Osteoblast (primary cell): ENCODE measurements at regions not wholly inside any gene's neighbourhood (a gene's known extent, or its start where the extent isn't known, plus 50 kb on each side); places are given as distances from the start of the nearest gene placed in this dataset.

Source experiments
- DNase-seq: peaks from one replicate; pipeline ENCODE4 v3.0.0; 2011; ENCODE audit warnings: low spot score, mixed read lengths; ENCODE audit not compliant: insufficient read length; ENCODE audit errors: missing footprints
- H2AFZ ChIP-seq: 2 replicates; pipeline ENCODE4 v1.6.0; 2011; ENCODE audit warnings: mild to moderate bottlenecking, low read length
- H3K27ac ChIP-seq: 2 replicates; pipeline ENCODE4 v1.5.1; 2011; ENCODE audit warnings: mild to moderate bottlenecking, low read depth, low read length, moderate library complexity
- H3K27me3 ChIP-seq: 2 replicates; pipeline ENCODE4 v1.6.0; 2012; ENCODE audit warnings: mild to moderate bottlenecking, control low read depth, inconsistent platforms, low read length, moderate library complexity; ENCODE audit not compliant: insufficient read depth
- H3K36me3 ChIP-seq: 2 replicates; pipeline ENCODE4 v1.5.1; 2011; ENCODE audit warnings: mild to moderate bottlenecking, low read length, control low read depth, moderate library complexity; ENCODE audit not compliant: insufficient read depth
- H3K4me1 ChIP-seq: 2 replicates; pipeline ENCODE4 v1.5.1; 2011; ENCODE audit warnings: mild to moderate bottlenecking, low read length, control low read depth, moderate library complexity; ENCODE audit not compliant: insufficient read depth
- H3K4me2 ChIP-seq: 2 replicates; pipeline ENCODE4 v1.6.0; 2011; ENCODE audit warnings: mild to moderate bottlenecking, low read length; ENCODE audit not compliant: insufficient read depth
- H3K4me3 ChIP-seq: fragments of 200-600 bp; sonication (generic); 3 replicates; pipeline ENCODE4 v1.5.1; 2012; ENCODE audit warnings: mild to moderate bottlenecking, low read length, inconsistent platforms; ENCODE audit not compliant: insufficient read depth
- H3K79me2 ChIP-seq: 2 replicates; pipeline ENCODE4 v1.6.0; 2012; ENCODE audit warnings: mild to moderate bottlenecking, low read length, control low read depth, inconsistent platforms; ENCODE audit not compliant: insufficient read depth
- H3K9me3 ChIP-seq: 2 replicates; pipeline ENCODE4 v1.5.1; 2011; ENCODE audit warnings: low read depth, low read length, control low read depth
- H4K20me1 ChIP-seq: 2 replicates; pipeline ENCODE4 v1.6.0; 2012; ENCODE audit warnings: mild to moderate bottlenecking, low read length, control low read depth; ENCODE audit not compliant: insufficient read depth
- TF ChIP-seq, protein P1 (sequence below): IDR thresholded peaks from 2 replicates; pipeline ENCODE4 v1.5.1; 2011; ENCODE audit warnings: mild to moderate bottlenecking, low read depth, low read length, moderate library complexity; ENCODE audit errors: extremely low read depth

DNA sequence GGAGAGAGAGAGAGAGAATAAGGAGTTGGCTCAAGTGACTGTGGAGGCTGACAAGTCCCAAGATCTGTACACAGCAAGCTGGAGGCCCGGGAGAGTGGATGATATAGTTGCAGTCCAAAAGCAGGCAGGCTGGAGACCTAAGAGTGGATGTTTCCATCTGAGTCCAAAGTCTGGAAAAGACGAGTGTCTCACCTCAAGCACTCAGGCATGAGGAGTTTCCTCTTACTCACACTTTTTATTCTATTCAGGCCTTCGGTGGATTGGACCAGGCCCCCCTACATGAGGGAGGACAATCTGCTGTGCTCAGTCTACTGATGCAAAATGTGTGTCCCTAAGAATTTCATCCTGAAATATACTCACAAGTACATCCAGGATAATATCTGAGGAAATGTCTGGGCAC, 484.6 kb downstream of the VRK1 start:
- Histone ChIP-seq H3K4me2 (no peak overlapping the region), H4K20me1 (no peaks in the 10 kb centered on the region), H3K27ac (no peak overlapping the region), H3K9me3 (no peaks in the 10 kb centered on the region), H3K4me1 (no peaks in the 10 kb centered on the region), H3K36me3 (no peaks in the 10 kb centered on the region), H2AFZ (no peak overlapping the region), H3K4me3 (no peak overlapping the region), H3K79me2 (no peaks in the 10 kb centered on the region), H3K27me3 (no peaks in the 10 kb centered on the region)
- TF ChIP-seq, protein P1, sequence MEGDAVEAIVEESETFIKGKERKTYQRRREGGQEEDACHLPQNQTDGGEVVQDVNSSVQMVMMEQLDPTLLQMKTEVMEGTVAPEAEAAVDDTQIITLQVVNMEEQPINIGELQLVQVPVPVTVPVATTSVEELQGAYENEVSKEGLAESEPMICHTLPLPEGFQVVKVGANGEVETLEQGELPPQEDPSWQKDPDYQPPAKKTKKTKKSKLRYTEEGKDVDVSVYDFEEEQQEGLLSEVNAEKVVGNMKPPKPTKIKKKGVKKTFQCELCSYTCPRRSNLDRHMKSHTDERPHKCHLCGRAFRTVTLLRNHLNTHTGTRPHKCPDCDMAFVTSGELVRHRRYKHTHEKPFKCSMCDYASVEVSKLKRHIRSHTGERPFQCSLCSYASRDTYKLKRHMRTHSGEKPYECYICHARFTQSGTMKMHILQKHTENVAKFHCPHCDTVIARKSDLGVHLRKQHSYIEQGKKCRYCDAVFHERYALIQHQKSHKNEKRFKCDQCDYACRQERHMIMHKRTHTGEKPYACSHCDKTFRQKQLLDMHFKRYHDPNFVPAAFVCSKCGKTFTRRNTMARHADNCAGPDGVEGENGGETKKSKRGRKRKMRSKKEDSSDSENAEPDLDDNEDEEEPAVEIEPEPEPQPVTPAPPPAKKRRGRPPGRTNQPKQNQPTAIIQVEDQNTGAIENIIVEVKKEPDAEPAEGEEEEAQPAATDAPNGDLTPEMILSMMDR, result no peak
- no peak for DNase-seq

DNA sequence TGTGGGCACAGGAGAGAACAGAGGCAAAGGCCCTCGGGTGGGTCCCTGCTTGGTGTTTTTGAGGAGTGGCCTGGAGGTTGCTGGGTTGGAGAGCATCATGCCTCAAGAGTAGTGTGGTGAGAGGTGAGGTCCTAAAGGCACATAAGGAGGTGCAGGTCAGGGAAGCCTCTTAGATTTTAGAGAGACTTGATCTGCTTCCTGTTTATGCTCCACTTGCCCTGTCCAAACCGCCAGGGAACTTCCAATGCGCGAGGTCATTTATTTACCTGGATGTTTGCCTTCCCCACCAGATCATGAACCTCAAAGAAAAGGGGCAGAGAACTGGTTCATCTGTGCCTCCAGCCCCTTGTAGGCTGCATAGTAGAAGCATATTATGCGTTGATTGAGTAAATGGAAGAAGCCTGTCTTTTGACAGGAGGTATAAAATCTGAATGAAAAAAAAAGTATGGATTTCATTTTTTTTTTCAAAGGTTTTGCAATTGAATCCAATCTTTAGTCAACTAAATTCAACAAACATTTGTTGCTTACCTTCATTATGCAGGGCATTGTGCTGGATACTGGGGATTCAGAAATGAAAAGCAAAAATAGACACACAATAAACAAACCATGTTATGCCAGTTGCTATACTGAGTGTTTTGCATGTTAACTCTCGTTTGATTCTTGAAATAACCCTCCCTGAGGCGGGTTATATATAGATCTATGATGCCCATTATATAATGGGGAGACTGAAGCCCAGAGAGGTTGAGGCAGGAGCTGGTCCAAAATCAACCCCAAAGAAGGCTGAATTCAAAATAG, 485.2 kb downstream of the VRK1 start:
- Histone ChIP-seq H3K9me3 (no peaks in the 10 kb centered on the region), H3K4me1 (no peaks in the 10 kb centered on the region), H3K4me3 (no peak overlapping the region), H3K36me3 (no peaks in the 10 kb centered on the region), H2AFZ (no peak overlapping the region), H3K27me3 (no peaks in the 10 kb centered on the region), H3K27ac (no peak overlapping the region), H3K4me2 (no peak overlapping the region), H4K20me1 (no peaks in the 10 kb centered on the region), H3K79me2 (no peaks in the 10 kb centered on the region)
- TF ChIP-seq, protein P1, result no peak
- DNase-seq, result no peak

DNA sequence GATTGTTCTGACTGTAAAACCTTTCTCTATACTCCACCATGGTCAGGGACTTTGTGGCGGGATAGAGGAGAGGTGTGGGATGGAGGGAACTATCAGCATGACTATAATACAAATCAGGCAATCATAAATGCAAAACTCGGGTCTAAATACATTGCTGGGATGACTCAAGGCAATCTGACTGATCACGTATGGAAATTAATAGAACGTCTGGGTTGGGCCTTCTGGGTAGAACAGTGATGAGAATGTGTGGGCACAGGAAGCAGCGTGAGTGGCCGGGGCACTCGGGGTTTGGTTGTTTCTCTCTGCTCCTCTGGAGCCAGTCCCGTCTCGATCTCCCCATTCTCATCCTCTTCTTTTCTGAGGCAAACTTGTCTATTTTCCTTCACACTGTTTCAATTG, 485.8 kb downstream of the VRK1 start:
- H4K20me1 ChIP-seq, result no peaks in the 10 kb centered on the region
- TF ChIP-seq, protein P1, result no peak
- H3K79me2 ChIP-seq, result no peaks in the 10 kb centered on the region
- no peak for DNase-seq
- H3K9me3 ChIP-seq, result no peaks in the 10 kb centered on the region
- H3K27me3 ChIP-seq, result no peaks in the 10 kb centered on the region
- no peak overlapping the region for H2AFZ ChIP-seq
- H3K4me2 ChIP-seq, result no peak overlapping the region
- H3K4me1 ChIP-seq, result no peaks in the 10 kb centered on the region
- no peak overlapping the region for H3K27ac ChIP-seq
- no peaks in the 10 kb centered on the region for H3K36me3 ChIP-seq
- H3K4me3 ChIP-seq, result no peak overlapping the region

DNA sequence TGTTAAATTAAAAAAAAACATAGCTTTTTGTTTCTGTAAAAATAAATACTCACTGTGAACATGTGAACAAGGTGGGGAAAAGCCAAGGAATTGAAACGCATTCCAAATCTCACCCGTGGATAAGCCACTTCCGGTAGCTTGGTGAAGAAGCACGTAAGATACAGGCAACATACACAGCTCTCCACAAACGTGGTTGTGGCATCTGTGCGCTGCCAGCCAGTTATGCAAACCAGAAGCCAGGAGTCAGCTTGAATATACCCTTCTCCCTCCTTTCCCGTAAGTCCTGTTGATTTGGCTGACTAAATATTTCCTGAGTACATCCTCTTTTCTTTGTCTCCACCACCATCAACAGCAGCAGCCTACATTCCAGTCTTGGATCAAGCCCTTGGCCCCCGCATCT, 486.2 kb downstream of the VRK1 start:
- DNase-seq, result no peak
- Histone ChIP-seq H3K4me3 (no peak overlapping the region), H3K4me2 (no peak overlapping the region), H3K4me1 (no peaks in the 10 kb centered on the region), H4K20me1 (no peaks in the 10 kb centered on the region), H2AFZ (no peak overlapping the region), H3K36me3 (no peaks in the 10 kb centered on the region), H3K79me2 (no peaks in the 10 kb centered on the region), H3K9me3 (no peaks in the 10 kb centered on the region), H3K27ac (no peak overlapping the region), H3K27me3 (no peaks in the 10 kb centered on the region)
- TF ChIP-seq, protein P1, result no peak
